Renal cortex interstitium (tissue), 11 donors: ENCODE measurements at regions not wholly inside any gene's neighbourhood (a gene's known extent, or its start where the extent isn't known, plus 50 kb on each side); places are given as distances from the start of the nearest gene placed in this dataset.
"Not testable (repeated sequence)": the region's sequence is repeated elsewhere in the genome, so short reads cannot be mapped to it uniquely, and the experiment has no call there.

Experiments used
- DNase-seq, 11 donors: peaks; one replicate each; pipeline ENCODE4 v3.0.0-alpha.2; 2013; ENCODE audit warnings: low read depth in 9 of 11, low spot score in 4 of 11; ENCODE audit errors: extremely low read depth in 1 of 11

GRCh38 chr6:90689172-90689571 lies 102.3 kb upstream of the MAP3K7 start:
- DNase-seq: no peak

- no peak for DNase-seq
Observed at GRCh38 chr6:90687775-90688380, 101.0 kb upstream of the MAP3K7 start.

GRCh38 chr6:90681863-90682262 lies 95.0 kb upstream of the MAP3K7 start:
- DNase-seq: no peak

GRCh38 chr6:90678049-90678779 lies 91.3 kb upstream of the MAP3K7 start:
- DNase-seq: no peak

GRCh38 chr6:90677440-90677839 lies 90.6 kb upstream of the MAP3K7 start:
- DNase-seq: no peak

GRCh38 chr6:90676516-90677300 lies 89.8 kb upstream of the MAP3K7 start:
- DNase-seq: no peak

- DNase-seq: not testable (repeated sequence)
Observed at GRCh38 chr6:90675107-90675506, 88.2 kb upstream of the MAP3K7 start.

- not testable (repeated sequence) for DNase-seq
Observed at GRCh38 chr6:90674077-90674476, 87.2 kb upstream of the MAP3K7 start.

- no peak for DNase-seq
Observed at GRCh38 chr6:90669846-90670245, 83.0 kb upstream of the MAP3K7 start.

- DNase-seq: no peak
Observed at GRCh38 chr6:90669420-90669819, 82.5 kb upstream of the MAP3K7 start.

- no peak for DNase-seq
Observed at GRCh38 chr6:90668141-90668540, 81.3 kb upstream of the MAP3K7 start.

GRCh38 chr6:90663873-90664272 lies 77.0 kb upstream of the MAP3K7 start:
- DNase-seq: no peak

- no peak for DNase-seq
Observed at GRCh38 chr6:90663106-90663505, 76.2 kb upstream of the MAP3K7 start.

- DNase-seq: peak in 1 of 11 donors; percentile 34
Observed at GRCh38 chr6:90660931-90661330, 74.1 kb upstream of the MAP3K7 start.

GRCh38 chr6:90658497-90658896 lies 71.6 kb upstream of the MAP3K7 start:
- DNase-seq: no peak

- DNase-seq: no peak
Observed at GRCh38 chr6:90656325-90656724, 69.5 kb upstream of the MAP3K7 start.

- DNase-seq: no peak
Observed at GRCh38 chr6:90654806-90655205, 67.9 kb upstream of the MAP3K7 start.

- DNase-seq: no peak
Observed at GRCh38 chr6:90654166-90654565, 67.3 kb upstream of the MAP3K7 start.

GRCh38 chr6:90653750-90654149 lies 66.9 kb upstream of the MAP3K7 start:
- DNase-seq: no peak
